ENCODE measurements at regions not wholly inside any gene's neighbourhood (a gene's known extent, or its start where the extent isn't known, plus 50 kb on each side); places are given as distances from the start of the nearest gene placed in this dataset.

DNA sequence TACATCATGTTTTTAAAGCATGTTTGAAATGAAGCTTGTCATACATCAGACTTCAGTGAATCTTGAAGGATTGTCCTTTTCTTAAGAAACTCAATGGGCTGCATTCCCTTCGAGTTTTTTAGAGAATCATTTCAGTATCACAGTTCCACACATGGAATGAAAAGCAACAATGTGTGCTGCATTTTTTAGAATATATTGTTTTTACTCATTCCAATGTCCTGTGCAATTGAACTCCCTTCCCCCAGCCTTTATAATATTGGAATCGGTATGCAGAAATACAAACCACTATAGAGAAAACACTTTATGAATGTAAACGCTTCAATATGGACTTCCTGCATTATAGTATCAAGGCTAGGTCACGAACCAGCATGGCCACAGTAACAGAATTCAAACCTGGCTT, 634.4 kb downstream of the GATA3 start:
- TF ChIP-seq EZH2 (IDR thresholded peaks at IDR 0.05; ENCODE audit: borderline replicate concordance, low read length) = no peak
- TF ChIP-seq, protein P1, sequence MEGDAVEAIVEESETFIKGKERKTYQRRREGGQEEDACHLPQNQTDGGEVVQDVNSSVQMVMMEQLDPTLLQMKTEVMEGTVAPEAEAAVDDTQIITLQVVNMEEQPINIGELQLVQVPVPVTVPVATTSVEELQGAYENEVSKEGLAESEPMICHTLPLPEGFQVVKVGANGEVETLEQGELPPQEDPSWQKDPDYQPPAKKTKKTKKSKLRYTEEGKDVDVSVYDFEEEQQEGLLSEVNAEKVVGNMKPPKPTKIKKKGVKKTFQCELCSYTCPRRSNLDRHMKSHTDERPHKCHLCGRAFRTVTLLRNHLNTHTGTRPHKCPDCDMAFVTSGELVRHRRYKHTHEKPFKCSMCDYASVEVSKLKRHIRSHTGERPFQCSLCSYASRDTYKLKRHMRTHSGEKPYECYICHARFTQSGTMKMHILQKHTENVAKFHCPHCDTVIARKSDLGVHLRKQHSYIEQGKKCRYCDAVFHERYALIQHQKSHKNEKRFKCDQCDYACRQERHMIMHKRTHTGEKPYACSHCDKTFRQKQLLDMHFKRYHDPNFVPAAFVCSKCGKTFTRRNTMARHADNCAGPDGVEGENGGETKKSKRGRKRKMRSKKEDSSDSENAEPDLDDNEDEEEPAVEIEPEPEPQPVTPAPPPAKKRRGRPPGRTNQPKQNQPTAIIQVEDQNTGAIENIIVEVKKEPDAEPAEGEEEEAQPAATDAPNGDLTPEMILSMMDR (IDR thresholded peaks at IDR 0.05; ENCODE audit: low read length) = no peak
